Brain pericyte (primary cell): ENCODE measurements at regions not wholly inside any gene's neighbourhood (a gene's known extent, or its start where the extent isn't known, plus 50 kb on each side); places are given as distances from the start of the nearest gene placed in this dataset.
"Not testable (repeated sequence)": the region's sequence is repeated elsewhere in the genome, so short reads cannot be mapped to it uniquely, and the experiment has no call there.

Experiments
- DNase-seq: peaks from one replicate; pipeline ENCODE4 v3.0.0-alpha.2; 2012; ENCODE audit warnings: low read depth, low spot score

DNA sequence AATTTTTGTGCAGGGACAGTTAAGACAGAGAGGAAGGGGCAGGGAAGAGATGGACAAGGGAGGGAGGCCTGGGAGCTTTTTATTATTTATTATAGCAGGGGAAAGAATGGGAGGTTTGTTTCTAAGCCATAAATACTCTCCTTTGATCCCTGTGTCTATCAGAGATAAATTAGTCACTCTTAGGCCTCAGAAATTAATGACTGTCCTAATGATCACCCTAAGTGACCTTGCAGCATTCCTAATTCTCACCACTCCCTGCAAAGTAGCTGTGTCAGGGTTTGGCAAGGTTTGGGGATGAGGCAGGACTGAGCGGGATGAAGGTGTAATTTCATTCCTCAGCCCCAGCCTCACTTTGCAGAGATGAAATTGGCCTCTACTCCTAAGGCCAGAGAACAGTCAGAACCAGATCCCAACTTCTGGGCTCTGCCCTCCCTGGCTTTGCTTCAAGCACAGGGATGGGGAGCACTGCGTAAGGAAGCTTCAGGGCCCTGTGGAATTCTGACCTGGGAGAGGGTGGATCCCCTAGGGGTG, 95.0 kb downstream of the TMEM17 start:
- no peak for DNase-seq

DNA sequence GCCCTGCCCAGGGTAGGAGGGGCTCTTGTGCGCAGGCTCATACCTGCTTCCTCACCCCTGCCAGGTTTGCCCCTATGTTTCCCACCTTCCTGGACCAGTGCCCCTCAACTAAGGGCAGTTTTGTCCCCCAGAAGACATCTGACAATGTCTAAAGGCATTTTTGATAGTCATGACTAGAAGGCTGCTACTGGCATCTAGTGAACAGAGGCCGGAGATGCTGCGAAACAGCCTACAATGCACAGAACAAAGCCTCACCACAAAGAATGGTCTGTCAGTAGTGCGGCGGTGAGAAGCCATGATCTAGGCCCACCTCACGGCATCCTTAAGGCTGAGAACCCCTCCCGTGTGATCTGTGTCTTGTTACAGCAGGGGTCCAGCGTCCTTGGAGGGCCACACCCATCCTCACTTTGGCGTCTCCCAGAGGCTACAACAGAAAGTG, 96.0 kb downstream of the TMEM17 start:
- no peak for DNase-seq

GRCh38 chr2:62409442-62409841, 96.6 kb downstream of the TMEM17 start:
- no peak for DNase-seq

- DNase-seq: no peak
Measured at GRCh38 chr2:62408241-62408677, 97.7 kb downstream of the TMEM17 start.

GRCh38 chr2:62407838-62408237, 98.2 kb downstream of the TMEM17 start:
- no peak for DNase-seq

DNA sequence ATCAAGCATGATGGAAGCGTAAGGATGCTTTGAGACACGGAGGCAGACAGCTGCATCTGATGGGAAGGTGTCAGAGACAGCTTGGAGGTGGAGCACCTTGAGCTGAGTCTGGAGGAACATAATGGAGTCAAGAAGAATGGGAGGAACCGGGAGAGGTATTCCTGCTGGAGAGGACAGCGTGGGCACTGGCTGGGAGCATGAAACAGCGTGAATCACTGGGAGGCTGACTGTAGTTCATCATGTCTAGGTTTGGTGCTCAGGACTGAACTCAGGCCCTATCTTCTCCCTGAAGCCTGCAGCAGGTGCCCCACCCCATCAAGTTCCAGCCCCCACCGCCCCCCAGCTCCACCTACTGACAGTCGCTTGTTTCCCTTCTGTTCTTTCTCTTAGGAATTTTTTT, 98.6 kb downstream of the TMEM17 start:
- no peak for DNase-seq

DNA sequence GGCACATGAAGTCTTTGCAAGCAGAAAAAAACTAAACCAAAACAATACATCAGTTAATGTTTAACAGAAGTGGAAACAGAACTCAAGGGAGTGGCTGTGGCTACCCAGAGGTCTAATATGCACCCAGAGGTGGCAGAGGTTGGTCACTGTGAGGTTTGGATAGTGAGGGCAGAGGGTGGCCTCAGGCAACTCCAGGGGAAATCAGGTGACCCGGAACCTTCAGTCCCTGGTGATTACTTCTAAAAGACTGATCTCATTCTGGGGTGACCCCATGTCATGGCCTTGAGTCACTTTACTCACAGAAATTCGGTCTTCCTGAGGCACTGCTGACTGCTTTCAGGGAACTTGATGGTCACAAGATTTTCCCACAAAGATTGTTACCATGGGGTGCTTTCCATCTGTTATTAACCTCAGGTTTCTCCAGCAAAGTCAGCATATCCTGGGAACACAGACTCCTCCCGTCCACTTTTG, 99.4 kb downstream of the TMEM17 start:
- DNase-seq: no peak

DNA sequence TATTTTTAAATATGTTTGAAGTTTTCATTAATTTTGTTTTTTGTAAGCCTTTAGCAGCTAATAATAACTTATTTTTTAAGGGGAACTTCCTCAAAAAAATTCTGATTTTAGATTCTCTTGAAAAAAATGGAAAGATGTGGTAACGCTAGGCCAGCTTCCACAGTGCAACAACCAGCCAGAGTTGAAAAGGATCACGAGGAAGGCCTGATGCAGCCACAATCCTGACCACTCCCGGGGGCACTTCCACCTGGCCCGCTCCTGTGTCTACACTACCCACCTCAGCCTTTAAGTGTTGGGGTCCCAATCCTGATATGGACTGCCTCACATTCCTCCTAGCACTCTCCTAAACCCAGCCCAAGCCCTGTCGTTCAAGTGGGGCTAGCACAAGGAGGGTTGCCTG, 101.1 kb downstream of the TMEM17 start:
- no peak for DNase-seq

DNA sequence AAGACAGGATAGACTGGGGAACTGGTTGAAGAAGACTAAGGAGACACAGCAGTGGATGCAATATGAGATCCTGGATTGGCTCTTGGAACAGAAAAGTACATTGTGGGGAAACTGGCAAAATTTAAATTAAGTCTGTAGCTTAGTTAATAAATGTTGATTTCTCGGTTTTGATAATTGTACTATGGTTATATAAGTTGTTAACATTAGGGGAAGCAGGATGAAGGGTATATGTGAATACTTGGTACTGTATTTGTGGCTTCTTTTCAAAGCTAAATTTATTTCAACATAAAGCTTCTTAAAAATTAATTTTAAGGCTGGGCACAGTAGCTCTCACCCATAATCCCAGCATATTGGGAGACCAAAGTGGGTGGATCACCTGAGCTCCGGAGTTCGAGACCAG, 103.8 kb downstream of the TMEM17 start:
- DNase-seq: no peak

GRCh38 chr2:62398356-62398755, 107.6 kb downstream of the TMEM17 start:
- no peak for DNase-seq

DNA sequence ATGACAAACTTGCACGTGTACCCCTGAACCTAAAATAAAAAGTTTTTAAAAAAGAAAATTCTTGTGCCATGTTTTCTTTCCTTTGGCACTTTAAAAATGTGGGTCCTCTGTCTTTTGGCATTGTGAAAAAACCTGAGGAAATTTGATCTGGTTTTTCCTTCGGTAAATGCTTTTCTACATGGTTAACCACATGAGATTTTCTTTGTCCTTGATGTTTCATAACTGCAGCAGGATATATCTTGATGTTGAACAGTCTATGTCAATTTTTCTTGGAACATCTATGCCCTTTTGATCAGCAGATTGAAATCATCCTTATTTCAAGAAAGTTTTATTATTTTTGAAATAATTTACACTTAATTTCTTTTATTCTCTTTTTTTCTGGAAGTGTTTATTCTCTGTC, 109.1 kb downstream of the TMEM17 start:
- no peak for DNase-seq

DNA sequence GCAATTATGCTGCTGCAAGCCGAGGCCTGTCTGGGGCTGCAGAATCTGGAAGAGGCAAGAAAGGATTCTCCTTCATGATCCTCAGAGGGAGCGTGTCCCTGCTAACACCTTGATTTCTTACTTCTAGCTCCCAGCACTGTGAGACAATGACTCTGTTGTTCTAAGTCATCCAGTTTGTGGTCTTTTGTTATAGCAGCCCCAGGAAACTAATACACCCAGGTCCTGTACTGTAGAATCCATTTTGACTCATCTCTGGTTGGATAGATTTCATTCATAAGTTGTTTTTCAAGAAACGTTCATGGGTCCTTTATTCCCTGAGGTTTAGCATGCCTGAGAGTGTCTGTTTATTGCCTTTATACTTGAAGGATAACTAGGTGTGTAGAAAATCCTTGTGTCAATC, 112.7 kb downstream of the TMEM17 start:
- no peak for DNase-seq

DNA sequence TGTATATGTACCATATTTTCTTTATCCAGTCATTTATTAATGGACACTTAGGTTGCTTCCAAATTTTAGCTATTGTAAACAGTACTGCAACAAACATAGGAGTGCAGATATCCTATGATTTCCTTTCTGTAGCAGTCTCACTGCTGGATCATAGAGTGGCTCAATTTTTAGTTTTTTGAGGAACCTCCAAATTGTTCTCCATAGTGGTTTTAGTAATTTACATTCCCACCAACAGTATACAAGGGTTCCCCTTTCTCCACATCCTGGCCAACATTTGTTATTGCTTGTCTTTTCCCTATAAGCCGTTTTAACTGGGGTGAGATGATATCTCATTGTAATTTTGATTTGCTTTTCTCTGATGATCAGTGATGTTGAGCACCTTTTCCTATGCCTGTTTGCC, 114.3 kb downstream of the TMEM17 start:
- DNase-seq: no peak

DNA sequence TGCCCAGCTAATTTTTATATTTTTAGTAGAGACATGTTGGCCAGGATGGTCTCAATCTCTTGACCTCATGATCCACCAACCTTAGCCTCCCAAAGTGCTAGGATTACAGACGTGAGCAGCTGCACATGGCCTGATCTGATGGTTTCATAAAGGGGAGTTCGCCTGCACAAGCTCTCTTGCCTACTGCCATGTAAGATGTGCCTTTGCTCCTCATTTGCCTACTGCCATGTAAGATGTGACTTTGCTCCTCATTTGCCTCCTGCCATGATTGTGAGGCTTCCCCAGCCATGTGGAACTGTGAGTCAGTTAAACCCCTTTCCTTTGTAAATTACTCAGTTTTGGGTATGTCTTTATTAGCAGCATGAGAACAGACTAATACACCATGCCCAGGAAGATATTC, 119.6 kb downstream of the TMEM17 start:
- DNase-seq: not testable (repeated sequence)

- no peak for DNase-seq
Measured at GRCh38 chr2:62383846-62384245, 122.1 kb downstream of the TMEM17 start.

DNA sequence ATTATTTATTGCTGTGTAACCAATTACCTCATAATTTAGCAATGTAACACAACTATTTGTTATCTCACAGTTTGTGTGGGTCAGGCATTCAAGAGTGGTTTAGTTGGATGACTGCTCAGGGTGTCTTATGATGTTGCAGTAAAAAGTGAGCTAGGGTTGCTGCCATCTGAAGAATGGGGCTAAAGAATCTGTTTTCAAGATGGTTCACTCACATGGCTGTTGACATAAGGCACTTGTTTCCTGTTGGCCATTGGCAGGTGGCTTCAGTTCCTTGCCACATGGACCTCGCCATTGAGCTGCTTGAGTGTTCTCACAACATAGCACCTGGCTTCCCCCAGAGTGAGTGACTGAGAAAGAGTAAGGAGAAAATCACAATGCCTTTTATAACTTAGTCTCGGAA, 123.2 kb downstream of the TMEM17 start:
- no peak for DNase-seq

GRCh38 chr2:62382122-62382521, 123.9 kb downstream of the TMEM17 start:
- DNase-seq: no peak

GRCh38 chr2:62381656-62382055, 124.3 kb downstream of the TMEM17 start:
- no peak for DNase-seq

DNA sequence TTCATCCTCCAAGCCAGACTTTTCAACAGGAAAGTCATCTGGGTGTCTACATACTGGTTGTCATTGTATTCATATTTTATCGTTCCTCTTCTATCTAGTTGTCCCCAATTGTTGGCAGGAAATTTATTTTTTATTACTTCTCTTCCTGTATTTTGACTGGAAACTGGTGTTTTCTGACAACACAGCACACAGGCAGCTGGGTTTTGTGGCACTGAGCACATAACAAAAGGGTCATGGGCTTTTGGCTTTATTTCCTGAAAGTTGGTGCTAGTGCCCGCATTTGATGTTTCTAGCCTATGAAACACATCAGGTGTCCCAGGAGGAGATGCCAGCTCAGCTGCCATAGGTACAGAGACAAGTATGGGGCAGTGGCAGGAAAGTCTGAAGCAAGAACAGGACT, 126.4 kb downstream of the TMEM17 start:
- DNase-seq: no peak

GRCh38 chr2:62375113-62375420, 130.9 kb downstream of the TMEM17 start:
- DNase-seq: no peak

DNA sequence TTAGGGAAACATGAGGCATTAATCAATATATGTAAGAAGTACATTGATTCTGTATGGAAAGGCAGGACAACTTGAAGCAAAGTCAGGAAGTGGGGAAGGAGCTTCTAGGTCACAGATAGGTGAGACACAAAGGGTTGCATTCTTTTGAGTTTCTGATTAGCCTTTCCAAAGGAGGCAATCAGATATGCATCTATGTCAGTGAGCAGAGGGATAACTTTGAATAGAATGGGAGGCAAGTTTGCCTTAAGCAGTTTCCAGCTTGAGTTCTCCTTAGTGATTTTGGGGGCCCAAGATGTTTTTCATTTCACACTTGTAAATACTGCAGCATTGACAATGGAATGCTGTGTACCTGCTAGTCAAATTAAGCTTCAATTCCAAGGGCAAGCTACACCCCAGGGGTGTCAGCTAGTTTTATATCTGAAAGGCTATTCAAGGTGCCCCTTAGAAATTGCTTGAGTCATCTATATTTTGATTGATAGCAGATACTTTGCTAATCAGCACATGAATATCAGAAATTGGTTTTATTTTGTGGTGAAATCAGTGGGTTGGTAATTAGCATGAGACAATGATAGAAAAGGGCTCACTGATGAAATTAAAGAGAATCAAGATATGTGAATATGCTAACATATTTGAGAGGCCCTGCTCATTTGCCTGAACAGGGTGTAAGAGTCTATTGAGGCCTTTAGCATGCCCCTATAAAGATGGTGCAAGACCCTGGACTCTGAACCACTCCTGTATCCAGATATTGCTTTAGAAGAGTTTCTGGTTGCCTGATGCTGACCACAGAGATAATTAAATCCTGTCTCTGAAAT, 131.5 kb downstream of the TMEM17 start:
- no peak for DNase-seq

DNA sequence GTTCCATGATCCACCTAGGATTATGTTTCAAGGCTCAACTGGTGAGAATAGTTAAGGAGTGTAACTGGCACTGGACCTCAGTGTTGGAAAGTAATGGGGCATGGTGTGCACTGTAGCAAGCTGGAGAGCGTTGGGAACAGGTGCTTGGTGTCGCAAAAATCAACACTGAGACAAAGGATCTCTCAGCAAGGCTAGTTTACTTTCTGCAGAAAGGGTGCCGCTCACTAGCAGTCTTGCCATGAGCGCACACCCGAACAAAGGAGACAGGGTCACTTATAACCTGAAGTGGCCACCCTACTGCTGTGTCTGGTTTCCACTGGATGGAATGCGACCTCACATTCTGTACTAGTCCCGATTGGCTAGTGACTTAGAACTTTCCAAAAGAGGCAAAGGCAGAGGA, 133.2 kb downstream of the TMEM17 start:
- no peak for DNase-seq
